HFF-Myc (cell line): ENCODE measurements at regions not wholly inside any gene's neighbourhood (a gene's known extent, or its start where the extent isn't known, plus 50 kb on each side); places are given as distances from the start of the nearest gene placed in this dataset.
"Not testable (repeated sequence)": the region's sequence is repeated elsewhere in the genome, so short reads cannot be mapped to it uniquely, and the experiment has no call there.

Experiments
- DNase-seq: peaks from one replicate; pipeline ENCODE4 v3.0.0-alpha.2; 2011; ENCODE audit warnings: low read depth; ENCODE audit errors: extremely low read depth
- H3K4me3 ChIP-seq: replicated peaks from 2 replicates; pipeline ENCODE4 v1.5.1; 2011; ENCODE audit warnings: low read depth, mild to moderate bottlenecking, control low read depth, low read length
- CTCF ChIP-seq: IDR thresholded peaks from 2 replicates; pipeline ENCODE4 v1.5.1; 2012; ENCODE audit warnings: mild to moderate bottlenecking, low read depth, low read length, control low read depth; ENCODE audit errors: missing control alignments

- no peak for DNase-seq
- H3K4me3 ChIP-seq, result no peak overlapping the region
- no peak for TF ChIP-seq CTCF
Observed at GRCh38 chr14:26655128-26655527, 57.3 kb upstream of the NOVA1 start.

GRCh38 chr14:26663506-26663905, 65.7 kb upstream of the NOVA1 start:
- no peak overlapping the region for H3K4me3 ChIP-seq
- no peak for TF ChIP-seq CTCF

GRCh38 chr14:26678732-26679420, 81.0 kb upstream of the NOVA1 start:
- not testable (repeated sequence) for H3K4me3 ChIP-seq, DNase-seq

More at GRCh38 chr14:26663506-26663905, 65.7 kb upstream of the NOVA1 start:
- no peak for DNase-seq

- H3K4me3 ChIP-seq, result no peak overlapping the region
Observed at GRCh38 chr14:26685401-26685800, 87.6 kb upstream of the NOVA1 start.

GRCh38 chr14:26687301-26687837, 89.5 kb upstream of the NOVA1 start:
- no peak for DNase-seq
- TF ChIP-seq CTCF, result no peak
- no peak overlapping the region for H3K4me3 ChIP-seq

More at GRCh38 chr14:26685401-26685800, 87.6 kb upstream of the NOVA1 start:
- no peak for DNase-seq
- TF ChIP-seq CTCF, result no peak

GRCh38 chr14:26694521-26694920, 96.7 kb upstream of the NOVA1 start:
- H3K4me3 ChIP-seq, result no peak overlapping the region
- no peak for TF ChIP-seq CTCF
- no peak for DNase-seq

- no peak for TF ChIP-seq CTCF
- no peak overlapping the region for H3K4me3 ChIP-seq
- no peak for DNase-seq
Observed at GRCh38 chr14:26702721-26703230, 104.9 kb upstream of the NOVA1 start.
